ENCODE measurements at regions not wholly inside any gene's neighbourhood (a gene's known extent, or its start where the extent isn't known, plus 50 kb on each side); places are given as distances from the start of the nearest gene placed in this dataset.

- Histone ChIP-seq H3K23me2 (ENCODE audit: low read depth, low read length) (no peaks in the 10 kb centered on the region; the same call in 1 of the 2 replicates), H3K4ac (replicated peaks; ENCODE audit: insufficient read length, low read depth, low read length) (no peak overlapping the region), H2AFZ (ENCODE audit: low read length) (no peak overlapping the region), H3K9ac (replicated peaks in 1 of 4; ENCODE audit: extremely low read depth in 1 of 4, low read depth in 3 of 4, low read length in 3 of 4) (no peak overlapping the region), H3K18ac (ENCODE audit: extremely low read depth, low read length) (no peak overlapping the region), H2BK15ac (ENCODE audit: low read length) (no peak overlapping the region), H4K5ac (ENCODE audit: insufficient read length, low read depth, low read length) (no peak overlapping the region), H2BK120ac (replicated peaks; ENCODE audit: low read depth, low read length) (no peak overlapping the region), H3K36me3 (ENCODE audit: control insufficient read depth in 2 of 4, insufficient read depth in 4 of 4, low read length in 3 of 4) (no peaks in the 10 kb centered on the region), H3K79me1 (ENCODE audit: low read depth, low read length) (no peaks in the 10 kb centered on the region), H2BK12ac (ENCODE audit: low read depth, low read length) (no peak overlapping the region), H2BK20ac (ENCODE audit: low read length) (no peak overlapping the region), H2AK5ac (ENCODE audit: low read depth, low read length) (no peak overlapping the region), H4K91ac (replicated peaks; ENCODE audit: insufficient read length, low read length) (no peak overlapping the region), H3K27me3 (replicated peaks in 1 of 4; ENCODE audit: control insufficient read depth in 3 of 4, extremely low read depth in 1 of 4, insufficient read depth in 3 of 4, low read length in 3 of 4) (no peaks in the 10 kb centered on the region), H3K23ac (ENCODE audit: insufficient read length) (no peak overlapping the region), H2BK5ac (ENCODE audit: low read depth, low read length) (no peak overlapping the region), H3K4me3 (ENCODE audit: extremely low read depth in 1 of 4, insufficient read depth in 2 of 4, low read depth in 3 of 4, low read length in 4 of 4) (no peak overlapping the region), H4K8ac (ENCODE audit: extremely low read depth, insufficient read depth, low read length) (no peak overlapping the region), H3K27ac (ENCODE audit: low read depth, low read length) (no peak overlapping the region), H3K9me3 (ENCODE audit: insufficient read depth in 2 of 2, low read depth in 1 of 2, low read length in 1 of 2) (no peaks in the 10 kb centered on the region), H3K56ac (replicated peaks; ENCODE audit: insufficient read length, low read depth, low read length) (no peak overlapping the region), H3K4me2 (ENCODE audit: insufficient read depth in 1 of 2, low read depth in 2 of 2, low read length in 2 of 2) (no peak overlapping the region), H3K4me1 (replicated peaks in 1 of 4; ENCODE audit: control insufficient read depth in 3 of 4, insufficient read depth in 4 of 4, low read length in 3 of 4) (no peaks in the 10 kb centered on the region), H4K20me1 (replicated peaks in 1 of 2; ENCODE audit: control insufficient read depth in 1 of 2, insufficient read depth in 2 of 2, low read length in 2 of 2) (no peaks in the 10 kb centered on the region), H3K14ac (ENCODE audit: insufficient read length) (no peak overlapping the region), H3K79me2 (ENCODE audit: control insufficient read depth in 1 of 2, insufficient read depth in 2 of 2, low read length in 2 of 2) (no peaks in the 10 kb centered on the region)
- CTCF ChIA-PET (ENCODE audit: partially characterized antibody), result interaction anchor here (0.9 to 1.9 kb wide), 7 partner anchors 11 to 276 kb away, joined by 3 to 8 read pairs (median 4); no protein-coding TSS in a partner anchor
- 77% methylated on average over 3 of the region's 3 CpGs; no CpG with 5 or more reads in 1 of the 2 experiments for WGBS, 2 experiments (ENCODE audit: extremely low coverage in 1 of 2, insufficient coverage in 1 of 2, insufficient read length in 1 of 2, insufficient replicate concordance in 2 of 2, low coverage in 1 of 2, low lambda C conversion rate in 2 of 2, missing lambda C conversion rate in 1 of 2)
- DNase-seq (ENCODE audit: low read depth in 1 of 2, low spot score in 2 of 2) (no peak), FAIRE-seq (no peak)
- POLR2A ChIA-PET (ENCODE audit: partially characterized antibody), result no interaction called here
- TF ChIP-seq PHF8 (conservative IDR thresholded peaks at IDR 0.05; ENCODE audit: low read depth, low read length) (no peak), TBP (IDR thresholded peaks at IDR 0.05; ENCODE audit: low read depth, low read length) (no peak), FOSL1 (IDR thresholded peaks at IDR 0.05; ENCODE audit: insufficient read depth, low read depth, low read length) (no peak), SAP30 (IDR thresholded peaks at IDR 0.05; ENCODE audit: insufficient read depth, insufficient replicate concordance, low read length) (no peak), RAD21 (IDR thresholded peaks at IDR 0.05 in 1 of 2, conservative IDR thresholded peaks at IDR 0.05 in 1 of 2; ENCODE audit: low read depth in 2 of 2, low read length in 2 of 2) (no peak), NRF1 (IDR thresholded peaks at IDR 0.05; ENCODE audit: low read depth, low read length) (no peak), KDM5A (IDR thresholded peaks at IDR 0.05; ENCODE audit: low read length) (no peak), BCL11A (IDR thresholded peaks at IDR 0.05; ENCODE audit: low read depth in 2 of 2, low read length in 2 of 2) (no peak), SP1 (IDR thresholded peaks at IDR 0.05; ENCODE audit: low read depth, low read length) (no peak), TAF7 (optimal IDR thresholded peaks at IDR 0.05; ENCODE audit: borderline replicate concordance, low read depth, low read length) (no peak), SRF (IDR thresholded peaks at IDR 0.05; ENCODE audit: low read depth, low read length) (no peak), BRCA1 (IDR thresholded peaks at IDR 0.05; ENCODE audit: low read depth, low read length) (no peak), GABPA (IDR thresholded peaks at IDR 0.05; ENCODE audit: borderline replicate concordance, insufficient read depth, low read length) (no peak)
- TF ChIP-seq, protein P1, sequence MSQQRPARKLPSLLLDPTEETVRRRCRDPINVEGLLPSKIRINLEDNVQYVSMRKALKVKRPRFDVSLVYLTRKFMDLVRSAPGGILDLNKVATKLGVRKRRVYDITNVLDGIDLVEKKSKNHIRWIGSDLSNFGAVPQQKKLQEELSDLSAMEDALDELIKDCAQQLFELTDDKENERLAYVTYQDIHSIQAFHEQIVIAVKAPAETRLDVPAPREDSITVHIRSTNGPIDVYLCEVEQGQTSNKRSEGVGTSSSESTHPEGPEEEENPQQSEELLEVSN (IDR thresholded peaks at IDR 0.05), result no peak
Measured at GRCh38 chr6:40779409-40779808, 192.2 kb upstream of the LRFN2 start.
